ENCODE measurements at regions not wholly inside any gene's neighbourhood (a gene's known extent, or its start where the extent isn't known, plus 50 kb on each side); places are given as distances from the start of the nearest gene placed in this dataset.

DNA sequence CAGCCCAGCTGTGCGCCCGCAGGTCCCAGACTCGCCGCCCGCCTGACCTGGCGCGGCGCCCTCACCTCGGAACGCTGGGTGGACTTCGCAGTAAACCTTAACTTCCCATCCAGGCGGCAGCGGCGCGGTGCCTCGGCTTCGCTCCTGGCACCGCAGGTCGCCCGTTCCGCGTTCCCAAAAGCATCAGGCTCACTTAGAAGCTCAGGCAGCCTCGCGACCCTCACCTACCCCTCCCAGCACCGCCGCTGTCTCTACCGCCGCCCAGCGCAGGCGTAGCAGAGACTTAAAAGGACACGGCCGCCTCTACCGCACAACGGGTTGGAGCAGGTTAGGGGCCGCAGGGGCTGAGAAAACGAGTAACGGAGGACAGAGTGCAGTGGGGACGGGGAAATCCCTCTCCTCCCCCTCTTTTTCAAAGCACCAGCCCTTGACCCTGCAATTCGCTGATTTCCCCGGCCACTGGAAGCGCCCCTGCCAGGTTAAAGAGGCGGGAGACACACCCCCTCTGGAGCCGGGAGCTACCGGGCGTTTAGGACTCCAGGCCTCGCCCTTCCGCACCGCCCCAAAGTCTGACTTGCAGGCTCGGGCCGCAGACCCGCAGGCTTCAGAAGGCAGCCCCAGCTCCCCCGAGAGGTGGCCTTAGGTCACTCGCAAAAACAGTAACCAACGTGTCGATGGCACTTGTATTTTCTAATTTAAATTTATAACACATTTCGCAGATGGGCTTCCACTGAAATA lies 328.5 kb downstream of the FAM72C start:
- in situ Hi-C loops (cut with MboI; ENCODE audit: low pct_unique_long_range_greater_than_20kb, low sequenced_read_pairs, unreplicated experiment) = no loop called here
- TF ChIP-seq CTCF (IDR thresholded peaks at IDR 0.05; ENCODE audit: extremely low read depth, insufficient read depth, missing control alignments) = no peak
- DNase-seq (ENCODE audit: low spot score) = no peak

GRCh38 chr1:143625886-143626285 lies 345.9 kb downstream of the FAM72C start:
- in situ Hi-C loops (cut with MboI; ENCODE audit: low pct_unique_long_range_greater_than_20kb, low sequenced_read_pairs, unreplicated experiment) = no loop called here
- DNase-seq (ENCODE audit: low spot score) = no peak
- TF ChIP-seq CTCF (IDR thresholded peaks at IDR 0.05; ENCODE audit: extremely low read depth, insufficient read depth, missing control alignments) = no peak

DNA sequence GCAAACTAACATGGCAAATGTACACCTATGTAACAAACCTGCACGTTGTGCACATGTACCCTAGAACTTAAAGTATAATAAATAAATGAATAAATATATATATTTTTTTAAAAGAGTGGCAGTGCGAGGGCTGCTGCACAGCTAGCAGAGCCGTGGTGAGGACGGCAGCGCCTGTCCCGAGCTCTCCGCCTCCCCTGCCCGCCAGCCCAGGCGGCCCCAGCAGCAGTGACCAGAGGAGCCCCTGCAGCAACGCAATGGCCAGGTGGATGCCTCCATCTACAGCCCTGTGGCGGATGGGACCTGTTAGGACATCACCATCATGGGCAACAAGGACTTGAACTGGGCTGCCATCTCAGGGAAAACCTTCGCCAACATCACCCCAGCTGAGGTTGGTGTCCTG lies 351.9 kb downstream of the FAM72C start:
- TF ChIP-seq CTCF (IDR thresholded peaks at IDR 0.05; ENCODE audit: extremely low read depth, insufficient read depth, missing control alignments) = no peak
- DNase-seq (ENCODE audit: low spot score) = no peak
- in situ Hi-C loops (cut with MboI; ENCODE audit: low pct_unique_long_range_greater_than_20kb, low sequenced_read_pairs, unreplicated experiment) = no loop called here

- TF ChIP-seq CTCF (IDR thresholded peaks at IDR 0.05; ENCODE audit: extremely low read depth, insufficient read depth, missing control alignments) = no peak
- DNase-seq (ENCODE audit: low spot score) = no peak
- in situ Hi-C loops (cut with MboI; ENCODE audit: low pct_unique_long_range_greater_than_20kb, low sequenced_read_pairs, unreplicated experiment) = no loop called here
Observed at GRCh38 chr1:143611159-143611558, 360.6 kb downstream of the FAM72C start.

- no peak for TF ChIP-seq CTCF (IDR thresholded peaks at IDR 0.05; ENCODE audit: extremely low read depth, insufficient read depth, missing control alignments)
- no peak for DNase-seq (ENCODE audit: low spot score)
- in situ Hi-C loops (cut with MboI; ENCODE audit: low pct_unique_long_range_greater_than_20kb, low sequenced_read_pairs, unreplicated experiment) = no loop called here
Observed at GRCh38 chr1:143610196-143610595, 361.6 kb downstream of the FAM72C start.

GRCh38 chr1:143604887-143605286 lies 366.9 kb downstream of the FAM72C start:
- no peak for DNase-seq (ENCODE audit: low spot score)
- in situ Hi-C loops (cut with MboI; ENCODE audit: low pct_unique_long_range_greater_than_20kb, low sequenced_read_pairs, unreplicated experiment) = no loop called here
- no peak for TF ChIP-seq CTCF (IDR thresholded peaks at IDR 0.05; ENCODE audit: extremely low read depth, insufficient read depth, missing control alignments)
